ENCODE measurements at regions not wholly inside any gene's neighbourhood (a gene's known extent, or its start where the extent isn't known, plus 50 kb on each side); places are given as distances from the start of the nearest gene placed in this dataset.

DNA sequence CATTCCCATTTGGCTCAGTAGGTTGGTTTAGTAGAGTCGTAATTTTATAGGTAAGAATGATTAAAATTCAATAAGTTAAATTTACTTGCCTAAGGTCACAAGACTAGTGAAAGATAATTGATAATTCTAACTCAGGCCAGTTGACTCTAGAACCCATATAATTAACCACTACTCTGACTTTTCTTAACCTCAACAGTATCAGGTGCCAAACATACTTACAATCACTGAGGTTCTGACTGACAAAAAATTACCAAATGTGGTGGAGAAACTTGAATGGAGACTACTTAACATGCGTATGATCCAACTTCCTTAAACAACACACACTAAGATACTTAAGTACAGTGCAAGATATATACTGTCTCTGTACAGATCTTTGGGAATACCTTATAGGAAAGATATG, 667.3 kb upstream of the SORCS1 start:
- H3K4me1 Mint-ChIP-seq, result no peaks in the 10 kb centered on the region
- TF ChIP-seq CTCF (IDR thresholded peaks at IDR 0.05), result no peak
- CTCF ChIA-PET, result no interaction called here
- POLR2A ChIA-PET, result no interaction called here
- DNase-seq, result no peak
- no peak overlapping the region for H3K27ac Mint-ChIP-seq
- ATAC-seq (ENCODE audit: low read depth), result no peak
- intact Hi-C loops (cut with micrococcal nuclease), result no loop called here
- no peaks in the 10 kb centered on the region for H3K36me3 Mint-ChIP-seq (ENCODE audit: low read depth)
- no peaks in the 10 kb centered on the region for H3K9me3 Mint-ChIP-seq
- H3K4me3 Mint-ChIP-seq, result no peak overlapping the region
- no peaks in the 10 kb centered on the region for H3K27me3 Mint-ChIP-seq

DNA sequence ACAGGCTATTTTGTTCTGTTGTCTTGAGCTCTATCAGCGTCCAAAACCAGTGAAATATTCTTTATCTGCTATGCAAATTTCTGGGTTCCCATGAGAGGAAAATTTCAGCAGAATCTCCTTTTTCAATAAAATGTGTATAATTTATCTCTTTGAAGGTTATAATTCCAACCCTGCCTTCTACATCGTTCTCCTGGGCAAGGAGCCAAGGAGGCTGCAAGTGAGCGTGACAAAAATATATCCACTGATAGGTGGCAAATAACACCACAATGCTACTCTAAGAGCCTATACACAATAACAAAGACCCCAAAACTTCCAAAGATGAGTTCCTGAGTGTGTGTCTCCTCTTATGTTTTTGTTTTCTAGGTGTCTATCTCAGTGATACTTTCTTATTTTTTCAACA, 664.7 kb upstream of the SORCS1 start:
- Mint-ChIP-seq H3K27ac (no peak overlapping the region), H3K27me3 (no peaks in the 10 kb centered on the region), H3K4me3 (no peak overlapping the region), H3K9me3 (no peaks in the 10 kb centered on the region), H3K4me1 (no peaks in the 10 kb centered on the region), H3K36me3 (ENCODE audit: low read depth) (no peaks in the 10 kb centered on the region)
- intact Hi-C loops (cut with micrococcal nuclease), result no loop called here
- TF ChIP-seq CTCF (IDR thresholded peaks at IDR 0.05), result no peak
- ChIA-PET POLR2A (no interaction called here), CTCF (no interaction called here)
- ATAC-seq (ENCODE audit: low read depth), result no peak
- DNase-seq, result no peak

- ATAC-seq (ENCODE audit: low read depth), result no peak
- no peaks in the 10 kb centered on the region for H3K27me3 Mint-ChIP-seq
- no peaks in the 10 kb centered on the region for H3K9me3 Mint-ChIP-seq
- TF ChIP-seq CTCF (IDR thresholded peaks at IDR 0.05), result no peak
- no peaks in the 10 kb centered on the region for H3K36me3 Mint-ChIP-seq (ENCODE audit: low read depth)
- ChIA-PET CTCF (interaction anchor here (0.6 kb wide), 1 partner anchor 1181 kb away, joined by 4 read pairs; no protein-coding TSS in a partner anchor), POLR2A (no interaction called here)
- DNase-seq, result no peak
- H3K27ac Mint-ChIP-seq, result no peak overlapping the region
- no peaks in the 10 kb centered on the region for H3K4me1 Mint-ChIP-seq
- H3K4me3 Mint-ChIP-seq, result no peak overlapping the region
- intact Hi-C loops (cut with micrococcal nuclease), result no loop called here
Measured at GRCh38 chr10:107826171-107826570, 661.7 kb upstream of the SORCS1 start.

DNA sequence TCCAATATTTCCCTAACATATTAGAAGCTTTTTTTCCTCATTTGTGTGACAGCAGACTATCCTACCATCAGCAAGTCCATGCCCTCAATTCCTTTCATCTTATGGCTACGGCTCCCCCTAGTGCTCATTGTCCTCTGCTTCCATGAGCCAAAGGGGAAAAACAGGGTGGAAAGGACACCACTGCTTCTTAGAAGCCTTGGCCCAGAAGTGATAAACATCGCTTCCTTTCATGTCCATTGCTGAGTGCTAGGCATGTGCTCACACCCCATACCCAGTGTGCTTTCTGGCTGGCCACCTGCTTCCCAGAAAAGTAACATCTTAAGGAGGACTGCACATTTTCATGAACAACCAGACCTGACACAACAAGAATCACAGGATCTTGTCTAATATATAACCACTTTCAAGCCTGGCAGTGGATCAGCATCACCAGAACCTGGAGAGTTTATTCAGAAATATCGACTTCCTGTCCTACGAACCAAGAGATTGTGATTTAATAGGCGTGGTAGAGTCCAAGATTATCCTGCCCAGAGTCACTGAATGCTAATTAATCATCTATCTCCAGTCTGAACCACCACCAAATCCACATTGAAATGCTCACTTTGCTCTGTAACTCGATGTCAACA, 650.5 kb upstream of the SORCS1 start:
- ChIA-PET CTCF (interaction anchor here (1.0 to 4.7 kb wide), 2 partner anchors 18 to 406 kb away, joined by 3 to 28 read pairs; no protein-coding TSS in a partner anchor), POLR2A (no interaction called here)
- no peak overlapping the region for H3K4me3 Mint-ChIP-seq
- H3K27ac Mint-ChIP-seq, result no peak overlapping the region
- DNase-seq (no peak), ATAC-seq (ENCODE audit: low read depth) (peak; percentile 31)
- H3K4me1 Mint-ChIP-seq, result no peaks in the 10 kb centered on the region
- H3K36me3 Mint-ChIP-seq (ENCODE audit: low read depth), result no peaks in the 10 kb centered on the region
- H3K27me3 Mint-ChIP-seq, result no peaks in the 10 kb centered on the region
- H3K9me3 Mint-ChIP-seq, result no peaks in the 10 kb centered on the region
- intact Hi-C loops (cut with micrococcal nuclease), result loop anchor here (1.0 kb wide), 1 partner anchor 406 kb away; no protein-coding TSS in a partner anchor
- TF ChIP-seq CTCF (IDR thresholded peaks at IDR 0.05), result no peak

DNA sequence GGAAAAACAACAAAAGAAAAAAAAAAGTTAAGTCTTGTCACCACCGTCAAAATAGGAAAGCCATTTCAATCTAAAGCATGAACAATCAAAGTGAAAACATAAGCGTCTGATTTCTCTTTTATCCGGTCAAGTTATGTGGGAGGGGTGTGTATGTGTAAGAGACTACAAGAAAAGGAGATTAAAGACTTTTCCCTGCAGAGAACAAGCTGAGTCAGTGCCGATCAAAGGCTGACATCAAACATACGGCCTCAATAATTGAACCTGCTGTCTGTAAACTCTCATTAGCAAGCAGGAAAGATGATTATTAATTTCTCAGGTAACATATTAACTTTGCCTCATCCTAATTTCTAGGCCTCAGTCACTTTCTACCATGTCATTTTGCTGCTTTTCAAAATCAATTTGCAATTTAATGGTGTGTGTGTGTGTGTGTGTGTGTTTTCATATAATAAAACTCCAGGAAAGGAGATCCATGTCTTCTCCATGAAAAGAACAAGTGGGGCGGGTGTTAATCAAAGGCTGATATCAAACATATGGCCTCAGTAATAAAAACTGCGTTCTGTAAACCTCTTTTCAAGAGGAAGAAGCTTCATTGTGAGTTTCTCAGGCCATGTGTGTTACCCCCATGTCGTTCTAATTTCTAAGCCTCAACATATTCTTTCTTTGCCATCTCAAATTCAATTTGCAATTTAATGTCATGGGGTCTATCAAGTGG, 649.1 kb upstream of the SORCS1 start:
- Mint-ChIP-seq H3K27me3 (no peaks in the 10 kb centered on the region), H3K27ac (no peak overlapping the region), H3K9me3 (no peaks in the 10 kb centered on the region), H3K36me3 (ENCODE audit: low read depth) (no peaks in the 10 kb centered on the region), H3K4me3 (no peak overlapping the region), H3K4me1 (no peaks in the 10 kb centered on the region)
- ChIA-PET POLR2A (no interaction called here), CTCF (interaction anchor here (4.7 kb wide), 1 partner anchor 404 kb away, joined by 28 read pairs; no protein-coding TSS in a partner anchor)
- TF ChIP-seq CTCF (IDR thresholded peaks at IDR 0.05), result no peak
- DNase-seq, result no peak
- intact Hi-C loops (cut with micrococcal nuclease), result loop anchor here (1.0 kb wide), 1 partner anchor 404 kb away; no protein-coding TSS in a partner anchor
- ATAC-seq (ENCODE audit: low read depth), result no peak
